ENCODE measurements at regions not wholly inside any gene's neighbourhood (a gene's known extent, or its start where the extent isn't known, plus 50 kb on each side); places are given as distances from the start of the nearest gene placed in this dataset.

DNA sequence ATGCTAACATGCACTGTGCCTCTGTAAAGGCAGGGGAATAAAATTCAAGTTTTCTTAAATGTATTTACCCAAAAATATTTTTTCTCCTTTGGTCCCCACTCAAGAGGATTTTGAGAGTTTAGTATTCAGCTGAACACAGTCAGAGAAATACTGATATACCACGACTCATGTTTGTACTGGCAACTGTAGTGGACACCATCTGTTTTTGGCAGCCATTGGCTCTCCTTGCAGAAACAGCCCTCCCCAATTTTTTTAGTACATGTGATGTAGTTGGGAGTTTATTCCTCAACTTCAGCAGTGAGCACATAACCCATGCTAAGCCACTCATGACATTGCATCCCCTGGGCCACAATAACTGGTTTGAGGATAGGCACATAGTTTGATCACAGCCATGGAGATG, 154.8 kb upstream of the POU3F1 start:
- BruUV-seq (replicated peaks) = no TSS peak
- no peaks in the 10 kb centered on the region for H3K36me3 ChIP-seq (ENCODE audit: control insufficient read depth, insufficient read depth, low read length)
- H3K9me3 ChIP-seq (replicated peaks; ENCODE audit: control insufficient read depth, insufficient read depth, low read depth, low read length) = no peaks in the 10 kb centered on the region
- H3K27ac ChIP-seq (ENCODE audit: extremely low read depth, low read depth, low read length) = no peak overlapping the region
- no peaks in the 10 kb centered on the region for H3K4me1 ChIP-seq (replicated peaks in 1 of 2; ENCODE audit: control insufficient read depth in 2 of 2, insufficient read depth in 2 of 2, low read length in 2 of 2)
- H3K9me1 ChIP-seq (ENCODE audit: control insufficient read depth, insufficient read depth, low read length) = no peaks in the 10 kb centered on the region
- no peaks in the 10 kb centered on the region for H3K79me2 ChIP-seq (ENCODE audit: control insufficient read depth, insufficient read depth, low read length)
- peaks cover 14 to 27% of the 10 kb centered on the region in 2 experiments; a peak in 4 of 5 replicates for H3K27me3 ChIP-seq (ENCODE audit: control insufficient read depth in 2 of 2, insufficient read depth in 2 of 2, low read length in 2 of 2)
- FAIRE-seq (no peak), DNase-seq (ENCODE audit: extremely low read depth in 1 of 4, low spot score in 3 of 4) (no peak), ATAC-seq (no peak)
- H3K4me3 ChIP-seq = no peak overlapping the region
- H3K4me2 ChIP-seq (ENCODE audit: insufficient read depth, low read length) = no peak overlapping the region
- POLR2A ChIA-PET = no interaction called here
- intact Hi-C loops (cut with micrococcal nuclease) (no loop called here), in situ Hi-C loops (cut with MboI) (no loop called here)
- H4K20me1 ChIP-seq (replicated peaks; ENCODE audit: control insufficient read depth, insufficient read depth, low read length) = no peaks in the 10 kb centered on the region
- TF ChIP-seq RCOR1 (IDR thresholded peaks at IDR 0.05; ENCODE audit: borderline replicate concordance in 1 of 2, low read depth in 2 of 2, low read length in 2 of 2) (no peak), ZNF23 (CRISPR knock-in tag; IDR thresholded peaks at IDR 0.05) (no peak), PML (IDR thresholded peaks at IDR 0.05; ENCODE audit: low read length) (no peak)
- CTCF ChIA-PET (ENCODE audit: low intra/inter-chr PET ratio) = no interaction called here
- H2AFZ ChIP-seq (ENCODE audit: low read depth, low read length) = no peak overlapping the region
- 0% methylated on average over 1 of the region's 1 CpG for WGBS (ENCODE audit: insufficient coverage, low coverage, missing lambda C conversion rate)
- H3K9ac ChIP-seq (ENCODE audit: insufficient read depth in 1 of 2, low read depth in 2 of 2, low read length in 2 of 2) = no peak overlapping the region

DNA sequence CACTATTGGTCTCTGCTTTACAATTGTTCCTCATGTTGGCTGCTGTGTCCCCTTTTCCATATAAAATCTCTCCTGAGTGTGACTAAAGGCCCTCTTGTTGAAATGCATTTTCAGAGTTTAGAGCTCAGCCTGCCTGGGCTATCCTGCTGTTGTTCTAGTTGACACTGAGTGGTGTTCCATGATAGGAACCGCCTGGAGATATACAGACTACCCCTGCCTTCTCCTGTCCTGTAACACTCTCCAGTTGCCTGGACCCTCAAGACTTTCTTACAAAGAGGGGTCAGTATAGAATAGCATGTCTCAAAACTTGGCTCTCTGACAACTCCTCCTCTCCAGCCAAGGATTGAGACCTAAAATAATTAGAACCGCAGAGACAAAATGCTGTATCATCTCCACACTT, 152.0 kb upstream of the POU3F1 start:
- no peaks in the 10 kb centered on the region for H3K4me1 ChIP-seq (replicated peaks in 1 of 2; ENCODE audit: control insufficient read depth in 2 of 2, insufficient read depth in 2 of 2, low read length in 2 of 2)
- no TSS peak for BruUV-seq (replicated peaks)
- H3K36me3 ChIP-seq (ENCODE audit: control insufficient read depth, insufficient read depth, low read length) = no peaks in the 10 kb centered on the region
- no peaks in the 10 kb centered on the region for H3K79me2 ChIP-seq (ENCODE audit: control insufficient read depth, insufficient read depth, low read length)
- no peak overlapping the region for H3K4me3 ChIP-seq
- intact Hi-C loops (cut with micrococcal nuclease) (no loop called here), in situ Hi-C loops (cut with MboI) (no loop called here)
- ATAC-seq (no peak), DNase-seq (ENCODE audit: extremely low read depth in 1 of 4, low spot score in 3 of 4) (no peak), FAIRE-seq (no peak)
- WGBS (ENCODE audit: insufficient coverage, low coverage, missing lambda C conversion rate) = 5% methylated on average over 2 of the region's 2 CpGs
- no peak overlapping the region for H2AFZ ChIP-seq (ENCODE audit: low read depth, low read length)
- H3K4me2 ChIP-seq (ENCODE audit: insufficient read depth, low read length) = no peak overlapping the region
- no peaks in the 10 kb centered on the region for H3K9me1 ChIP-seq (ENCODE audit: control insufficient read depth, insufficient read depth, low read length)
- peaks cover 37 to 40% of the 10 kb centered on the region in 2 experiments for H3K27me3 ChIP-seq (ENCODE audit: control insufficient read depth in 2 of 2, insufficient read depth in 2 of 2, low read length in 2 of 2)
- H3K9ac ChIP-seq (ENCODE audit: insufficient read depth in 1 of 2, low read depth in 2 of 2, low read length in 2 of 2) = no peak overlapping the region
- no peaks in the 10 kb centered on the region for H3K9me3 ChIP-seq (replicated peaks; ENCODE audit: control insufficient read depth, insufficient read depth, low read depth, low read length)
- CTCF ChIA-PET (ENCODE audit: low intra/inter-chr PET ratio) = no interaction called here
- TF ChIP-seq PHF8 (IDR thresholded peaks at IDR 0.05; ENCODE audit: borderline replicate concordance, low read length) (no peak), TAF9B (IDR thresholded peaks at IDR 0.05; ENCODE audit: partially characterized antibody) (no peak), PHTF2 (CRISPR knock-in tag; IDR thresholded peaks at IDR 0.05) (no peak), ZNF134 (CRISPR knock-in tag; conservative IDR thresholded peaks at IDR 0.05) (no peak), SNRNP70 (optimal IDR thresholded peaks at IDR 0.05; ENCODE audit: low read depth, low read length) (no peak), ZNF408 (CRISPR knock-in tag; IDR thresholded peaks at IDR 0.05; ENCODE audit: low read depth) (no peak), CCAR2 (IDR thresholded peaks at IDR 0.05; ENCODE audit: low read depth, low read length) (no peak), ILK (tag; IDR thresholded peaks at IDR 0.05; ENCODE audit: borderline replicate concordance, low read depth) (no peak), GATAD2B (IDR thresholded peaks at IDR 0.05; ENCODE audit: borderline replicate concordance) (no peak), FOXP1 (CRISPR knock-in tag; IDR thresholded peaks at IDR 0.05) (no peak), NR4A1 (CRISPR knock-in tag; IDR thresholded peaks at IDR 0.05) (no peak), NR4A1 (tag; IDR thresholded peaks at IDR 0.05) (no peak)
- POLR2A ChIA-PET = interaction anchor here (0.8 kb wide), 1 partner anchor 20 kb away, joined by 3 read pairs; no protein-coding TSS in a partner anchor
- no peak overlapping the region for H3K27ac ChIP-seq (ENCODE audit: extremely low read depth, low read depth, low read length)
- H4K20me1 ChIP-seq (replicated peaks; ENCODE audit: control insufficient read depth, insufficient read depth, low read length) = no peaks in the 10 kb centered on the region

Data from K562 (cell line).